Stimulated activated CD4-positive, alpha-beta T cell treated with anti-CD3 and anti-CD28 coated beads, Interleukin-12 subunit alpha, Interleukin-12 subunit beta, amount 100 ng/mL, for 24 hours (primary cell): ENCODE measurements at regions not wholly inside any gene's neighbourhood (a gene's known extent, or its start where the extent isn't known, plus 50 kb on each side); places are given as distances from the start of the nearest gene placed in this dataset.

Experiments used
- DNase-seq, 2 experiments: peaks; one replicate each; pipeline ENCODE4 v3.0.0-alpha.2; 2020; ENCODE audit warnings: low read depth in 2 of 2

- DNase-seq = no peak
Measured at GRCh38 chr10:28811639-28812349, 134.5 kb downstream of the BAMBI start.

GRCh38 chr10:28812384-28813372 lies 135.4 kb downstream of the BAMBI start:
- DNase-seq = no peak

DNA sequence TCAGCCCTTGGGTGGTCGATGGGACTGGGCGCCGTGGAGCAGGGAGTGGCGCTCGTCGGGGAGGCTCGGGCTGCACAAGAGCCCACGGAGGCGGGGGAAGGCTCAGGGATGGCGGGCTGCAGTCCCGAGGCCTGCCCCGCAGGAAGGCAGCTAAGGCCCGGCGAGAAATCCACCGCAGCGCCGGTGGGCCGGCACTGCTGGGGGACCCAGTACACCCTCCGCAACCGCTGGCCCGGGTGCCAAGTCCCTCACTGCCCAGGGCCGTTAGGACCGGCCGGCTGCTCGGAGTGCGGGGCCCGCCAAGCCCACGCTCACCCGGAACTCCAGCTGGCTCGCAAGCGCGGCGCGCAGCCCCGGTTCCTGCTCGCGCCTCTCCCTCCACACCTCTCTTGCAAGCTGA lies 138.4 kb downstream of the BAMBI start:
- no peak for DNase-seq

DNA sequence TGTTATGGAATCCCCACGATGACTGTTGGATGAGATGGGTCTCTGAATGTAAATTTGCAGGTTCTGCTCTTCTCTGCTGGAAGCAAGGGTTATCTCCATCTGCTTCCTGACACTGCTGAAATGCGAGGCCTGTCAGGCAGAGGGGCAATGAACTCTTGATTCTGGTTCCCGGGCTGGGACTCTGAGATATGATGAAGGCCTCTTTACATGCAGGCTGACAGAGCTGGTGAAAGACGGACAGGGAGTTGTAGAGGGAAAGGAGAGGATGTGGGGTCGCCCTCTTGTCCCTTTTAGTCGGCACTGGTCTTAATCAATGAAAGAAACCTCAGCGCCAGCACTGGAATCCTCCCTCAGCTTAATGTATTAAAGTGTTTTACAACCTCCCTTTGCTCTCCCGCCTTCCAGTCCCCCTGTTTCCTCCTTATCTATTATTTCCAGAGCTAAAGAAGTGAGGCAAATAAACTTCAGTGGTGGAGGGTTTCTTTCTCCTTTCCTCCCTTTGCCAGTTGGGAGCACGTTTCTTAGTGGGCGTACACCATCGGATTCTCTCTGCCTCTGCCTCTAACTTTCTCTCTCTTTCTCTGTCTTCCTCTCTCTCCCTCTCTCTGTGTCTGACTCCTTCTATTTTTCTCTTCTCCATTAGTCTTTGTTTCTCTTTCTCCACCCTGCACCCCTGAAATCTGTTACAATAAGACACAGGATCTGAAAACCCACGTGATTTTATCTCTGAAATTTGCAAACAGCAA lies 145.6 kb downstream of the BAMBI start:
- DNase-seq = no peak

DNA sequence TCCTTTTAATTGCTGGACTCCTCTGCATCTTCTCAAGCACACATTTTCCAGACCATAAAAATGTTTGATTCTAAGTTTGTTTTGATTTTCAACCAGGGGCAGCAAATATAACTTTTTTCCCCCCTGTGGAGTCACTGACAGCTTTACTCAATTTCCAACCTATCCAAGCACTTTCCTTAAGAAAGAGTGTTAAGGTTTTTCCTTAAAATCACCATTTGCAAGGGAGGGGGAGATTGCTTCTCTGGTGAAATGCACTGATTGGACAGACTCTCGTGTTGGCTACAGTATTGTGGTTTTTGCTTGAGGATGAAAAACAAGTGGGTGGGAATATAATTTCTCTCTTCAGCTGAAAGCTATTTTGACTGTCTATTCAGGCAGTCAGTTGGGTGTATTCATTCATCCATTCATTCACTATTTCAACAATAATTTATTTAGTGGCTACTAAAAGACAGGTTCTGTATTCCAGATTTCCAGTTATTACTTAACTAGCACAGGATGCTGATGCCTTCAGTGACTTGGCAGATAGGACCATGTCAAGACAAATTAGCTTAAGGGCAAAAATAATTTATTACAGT lies 146.3 kb downstream of the BAMBI start:
- DNase-seq = no peak

GRCh38 chr10:28833313-28833712 lies 156.0 kb downstream of the BAMBI start:
- no peak for DNase-seq

- no peak for DNase-seq
Measured at GRCh38 chr10:28836435-28836743, 159.1 kb downstream of the BAMBI start.

- DNase-seq = no peak
Measured at GRCh38 chr10:28837613-28838390, 160.5 kb downstream of the BAMBI start.

DNA sequence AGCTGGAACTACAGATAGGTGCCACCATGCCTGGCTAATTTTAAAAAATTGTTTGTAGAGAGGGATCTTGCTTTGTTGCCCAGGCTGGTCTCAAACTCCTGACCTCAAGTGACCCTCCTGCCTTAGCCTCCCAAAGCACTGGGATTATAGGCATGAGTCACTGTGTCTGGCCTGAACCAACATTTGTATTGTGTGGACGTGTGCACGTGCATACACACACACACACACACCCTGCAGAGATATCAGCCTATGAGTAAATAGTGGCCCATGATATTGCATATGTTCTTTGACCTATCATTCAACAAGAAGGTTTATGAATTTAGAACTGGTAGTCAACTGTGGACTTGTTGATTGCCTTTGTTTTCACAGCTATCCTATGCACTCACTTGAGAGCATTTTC lies 161.6 kb downstream of the BAMBI start:
- no peak for DNase-seq

- DNase-seq = no peak
Measured at GRCh38 chr10:28839600-28840007, 162.3 kb downstream of the BAMBI start.

DNA sequence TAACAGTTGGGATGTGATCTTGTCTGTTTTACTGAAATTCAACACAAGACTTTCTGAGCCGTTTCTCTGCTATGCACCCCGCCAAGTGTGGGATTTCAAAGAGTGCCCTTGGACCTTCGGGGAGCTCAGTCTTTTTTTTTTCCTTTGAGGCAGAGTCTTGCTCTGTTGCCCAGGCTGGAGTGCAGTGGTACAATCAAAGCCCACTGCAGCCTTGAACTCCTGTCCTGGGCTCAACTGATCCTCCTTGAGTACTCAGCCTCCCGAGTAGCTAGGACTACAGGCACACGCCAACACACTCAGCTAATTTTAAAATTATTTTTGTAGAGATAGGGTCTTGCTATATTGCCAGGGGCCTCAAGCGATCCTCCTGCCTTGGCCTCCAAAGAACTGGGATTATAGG lies 162.9 kb downstream of the BAMBI start:
- DNase-seq = no peak

GRCh38 chr10:28840971-28841370 lies 163.7 kb downstream of the BAMBI start:
- DNase-seq = no peak

GRCh38 chr10:28841625-28842024 lies 164.3 kb downstream of the BAMBI start:
- DNase-seq = no peak

GRCh38 chr10:28842321-28842720 lies 165.0 kb downstream of the BAMBI start:
- no peak for DNase-seq

- no peak for DNase-seq
Measured at GRCh38 chr10:28845009-28845682, 167.8 kb downstream of the BAMBI start.

DNA sequence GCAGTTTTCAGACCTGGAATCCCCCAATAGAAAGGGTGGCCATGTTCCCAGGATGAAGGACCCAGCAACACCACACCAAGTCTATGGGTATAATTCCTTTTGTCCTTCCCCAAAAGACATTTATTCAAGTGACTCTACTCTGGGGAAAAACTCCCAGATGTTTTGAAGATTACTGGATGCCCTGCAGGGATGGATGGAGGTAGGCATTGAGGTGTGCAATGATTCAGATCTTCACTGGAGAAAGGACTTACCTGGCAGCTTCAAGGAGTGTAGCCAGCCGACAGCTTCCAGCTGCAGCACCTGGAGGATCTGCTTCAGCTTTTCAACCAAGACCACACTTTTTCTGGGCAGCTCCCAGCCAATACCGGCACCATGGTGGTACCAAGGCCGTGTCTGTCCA lies 172.0 kb downstream of the BAMBI start:
- no peak for DNase-seq

DNA sequence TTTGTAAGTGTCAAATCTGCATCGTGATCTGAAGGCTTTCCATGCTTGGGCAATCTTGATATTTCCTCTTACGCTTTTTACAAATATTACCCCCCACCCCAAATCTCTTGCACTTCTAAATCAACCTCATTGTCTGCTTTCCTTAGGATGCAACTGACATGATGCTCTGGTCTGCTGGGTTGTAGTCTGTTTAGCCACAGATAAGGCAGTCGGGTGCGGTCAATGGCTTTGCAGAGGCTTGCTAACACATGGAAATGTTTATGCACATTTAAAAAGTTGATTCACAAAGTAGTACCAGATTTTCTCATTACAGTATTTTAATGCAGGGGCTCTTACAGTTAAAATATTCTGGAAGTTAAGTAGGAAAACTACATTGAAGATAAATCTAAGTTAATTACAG lies 172.5 kb downstream of the BAMBI start:
- DNase-seq = no peak

DNA sequence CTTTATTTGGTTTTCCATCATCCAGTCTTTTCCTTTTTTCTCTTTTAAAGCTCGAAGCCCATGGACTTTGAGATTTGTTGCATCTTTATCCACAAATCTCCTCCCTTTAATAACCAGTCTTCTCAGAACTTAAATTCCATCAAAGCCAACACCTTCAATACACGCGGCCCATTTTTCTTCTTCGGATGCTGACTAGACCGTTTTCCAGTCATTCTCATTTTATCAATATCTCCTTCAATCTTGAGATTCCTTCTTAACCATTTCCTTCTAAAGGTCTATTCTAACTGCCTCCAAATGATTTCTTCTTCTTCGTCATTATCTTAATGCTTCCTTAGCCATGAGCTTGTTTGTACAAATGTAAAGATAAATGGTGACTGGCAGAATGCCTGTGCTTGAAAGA lies 173.5 kb downstream of the BAMBI start:
- DNase-seq = no peak

- DNase-seq = no peak
Measured at GRCh38 chr10:28853195-28853594, 175.9 kb downstream of the BAMBI start.

- no peak for DNase-seq
Measured at GRCh38 chr10:28857164-28857563, 179.8 kb downstream of the BAMBI start.

DNA sequence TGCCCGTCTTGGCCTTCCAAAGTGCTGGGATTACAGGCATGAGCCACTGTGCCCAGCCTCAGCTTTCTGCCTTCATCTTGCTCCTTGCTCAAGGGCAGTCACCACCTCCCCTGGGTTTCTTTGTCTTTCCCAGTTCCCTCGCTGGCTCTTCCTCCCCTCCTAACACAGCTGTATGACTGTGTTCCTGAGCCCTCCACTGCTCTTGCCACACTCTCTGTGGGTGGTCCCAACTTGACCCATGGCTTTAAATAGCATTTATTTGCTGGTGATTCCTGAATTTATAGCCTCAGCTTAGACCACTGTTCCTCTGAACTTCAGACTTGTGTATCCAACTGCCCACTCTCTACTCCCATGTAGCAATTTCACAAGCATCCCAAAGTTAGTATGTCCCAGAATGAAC lies 181.3 kb downstream of the BAMBI start:
- no peak for DNase-seq
